ENCODE measurements at regions not wholly inside any gene's neighbourhood (a gene's known extent, or its start where the extent isn't known, plus 50 kb on each side); places are given as distances from the start of the nearest gene placed in this dataset.

GRCh38 chr22:35010543-35010942 is 55.4 kb upstream of the ISX start:
- H3K27me3 ChIP-seq (ENCODE audit: control insufficient read depth, insufficient read depth, low read length): no peaks in the 10 kb centered on the region
- no peaks in the 10 kb centered on the region for H3K4me1 ChIP-seq (ENCODE audit: control insufficient read depth in 2 of 3, insufficient read depth in 2 of 3, low read depth in 1 of 3, low read length in 3 of 3)
- no peak overlapping the region for H3K4me3 ChIP-seq (ENCODE audit: low read length in 3 of 3)
- no peak for DNase-seq
- no peaks in the 10 kb centered on the region for H3K36me3 ChIP-seq (ENCODE audit: control insufficient read depth in 2 of 3, insufficient read depth in 3 of 3, low read length in 3 of 3)
- no peak overlapping the region for H3K9ac ChIP-seq (ENCODE audit: low read length in 3 of 3)
- H3K27ac ChIP-seq (ENCODE audit: low read depth in 2 of 2, low read length in 2 of 2): no peak overlapping the region
- intact Hi-C loops (cut with DNase I): no loop called here
- FAIRE-seq: no peak
- no peak for TF ChIP-seq CTCF (IDR thresholded peaks at IDR 0.05; ENCODE audit: borderline replicate concordance, extremely low read depth, insufficient read depth)
- no peaks in the 10 kb centered on the region for H3K9me3 ChIP-seq (ENCODE audit: control insufficient read depth in 2 of 3, insufficient read depth in 1 of 3, low read length in 3 of 3)

DNA sequence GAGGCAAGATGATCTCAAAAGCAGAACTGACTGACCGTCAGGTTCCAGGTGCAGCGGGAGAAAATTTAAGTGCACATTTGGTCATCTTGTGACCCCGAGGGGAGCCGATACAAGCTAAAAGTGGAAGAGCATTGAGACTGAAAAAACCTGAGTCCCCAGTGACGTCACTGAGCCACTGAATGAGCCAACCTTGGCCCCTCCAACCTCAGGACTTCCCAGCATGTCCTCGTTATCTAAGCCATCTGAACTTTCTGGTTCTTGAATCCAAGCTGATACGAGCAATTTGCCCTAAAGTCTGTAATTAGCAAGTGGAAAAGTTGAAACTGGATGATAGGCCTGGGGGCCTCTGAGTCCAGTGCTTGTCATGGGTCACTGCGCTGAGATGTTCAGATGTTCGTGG is 51.1 kb upstream of the ISX start:
- no peak overlapping the region for H3K9ac ChIP-seq (ENCODE audit: low read length in 3 of 3)
- no peaks in the 10 kb centered on the region for H3K27me3 ChIP-seq (ENCODE audit: control insufficient read depth, insufficient read depth, low read length)
- H3K27ac ChIP-seq (ENCODE audit: low read depth in 2 of 2, low read length in 2 of 2): no peak overlapping the region
- no peaks in the 10 kb centered on the region for H3K9me3 ChIP-seq (ENCODE audit: control insufficient read depth in 2 of 3, insufficient read depth in 1 of 3, low read length in 3 of 3)
- no peaks in the 10 kb centered on the region for H3K36me3 ChIP-seq (ENCODE audit: control insufficient read depth in 2 of 3, insufficient read depth in 3 of 3, low read length in 3 of 3)
- no peak overlapping the region for H3K4me3 ChIP-seq (ENCODE audit: low read length in 3 of 3)
- FAIRE-seq: no peak
- no peaks in the 10 kb centered on the region for H3K4me1 ChIP-seq (ENCODE audit: control insufficient read depth in 2 of 3, insufficient read depth in 2 of 3, low read depth in 1 of 3, low read length in 3 of 3)
- intact Hi-C loops (cut with DNase I): no loop called here
- no peak for TF ChIP-seq CTCF (IDR thresholded peaks at IDR 0.05; ENCODE audit: borderline replicate concordance, extremely low read depth, insufficient read depth)
- DNase-seq: no peak
